ENCODE measurements at regions not wholly inside any gene's neighbourhood (a gene's known extent, or its start where the extent isn't known, plus 50 kb on each side); places are given as distances from the start of the nearest gene placed in this dataset.

GRCh38 chr6:132167929-132168892 is 217.0 kb upstream of the CCN2 start:
- no peak for TF ChIP-seq ZFP30 (CRISPR knock-in tag; IDR thresholded peaks at IDR 0.05)
- no peak for TF ChIP-seq GLIS3 (CRISPR knock-in tag; IDR thresholded peaks at IDR 0.05)
- no peak for TF ChIP-seq CREB5 (CRISPR knock-in tag; IDR thresholded peaks at IDR 0.05; ENCODE audit: low read depth)
- no peak for TF ChIP-seq ESRRG (CRISPR knock-in tag; IDR thresholded peaks at IDR 0.05)
- no peak for TF ChIP-seq TSHZ2 (CRISPR knock-in tag; IDR thresholded peaks at IDR 0.05)

Measured in SK-N-SH treated with all-trans-retinoic acid at 6 μM for 48 hours (cell line).